Left renal cortex interstitium (tissue), 4 donors: ENCODE measurements at regions not wholly inside any gene's neighbourhood (a gene's known extent, or its start where the extent isn't known, plus 50 kb on each side); places are given as distances from the start of the nearest gene placed in this dataset.

ENCODE experiments used
- DNase-seq, 4 donors: peaks; one replicate each; pipeline ENCODE4 v3.0.0-alpha.2; 2013; ENCODE audit warnings: low read depth in 4 of 4, low spot score in 2 of 4, missing footprints in 1 of 4

GRCh38 chr1:5554111-5554510, 438.1 kb downstream of the NPHP4 start:
- no peak for DNase-seq

- no peak for DNase-seq
Observed at GRCh38 chr1:5552787-5553484, 439.3 kb downstream of the NPHP4 start.

GRCh38 chr1:5551274-5551975, 440.8 kb downstream of the NPHP4 start:
- no peak for DNase-seq

GRCh38 chr1:5548266-5548665, 444.0 kb downstream of the NPHP4 start:
- DNase-seq, result no peak

GRCh38 chr1:5543235-5543634, 449.0 kb downstream of the NPHP4 start:
- no peak for DNase-seq

- no peak for DNase-seq
Observed at GRCh38 chr1:5532811-5533210, 459.4 kb downstream of the NPHP4 start.

GRCh38 chr1:5526822-5527551, 465.2 kb downstream of the NPHP4 start:
- no peak for DNase-seq

GRCh38 chr1:5526385-5526750, 465.9 kb downstream of the NPHP4 start:
- no peak for DNase-seq

GRCh38 chr1:5525597-5526384, 466.4 kb downstream of the NPHP4 start:
- no peak for DNase-seq

GRCh38 chr1:5522531-5523145, 469.6 kb downstream of the NPHP4 start:
- DNase-seq, result no peak

GRCh38 chr1:5519366-5520135, 472.7 kb downstream of the NPHP4 start:
- DNase-seq, result no peak

GRCh38 chr1:5516756-5517155, 475.5 kb downstream of the NPHP4 start:
- no peak for DNase-seq

- DNase-seq, result no peak
Observed at GRCh38 chr1:5515501-5515900, 476.7 kb downstream of the NPHP4 start.

GRCh38 chr1:5514527-5515183, 477.6 kb downstream of the NPHP4 start:
- DNase-seq, result peak in 2 of 4 donors; percentile 23 to 42

- DNase-seq, result peak in 2 of 4 donors; percentile 18 to 23
Observed at GRCh38 chr1:5513846-5514526, 478.2 kb downstream of the NPHP4 start.

- no peak for DNase-seq
Observed at GRCh38 chr1:5513179-5513578, 479.0 kb downstream of the NPHP4 start.

GRCh38 chr1:5511381-5512097, 480.7 kb downstream of the NPHP4 start:
- DNase-seq, result no peak
